Right ventricle myocardium superior (tissue), 1 donor: ENCODE measurements at regions not wholly inside any gene's neighbourhood (a gene's known extent, or its start where the extent isn't known, plus 50 kb on each side); places are given as distances from the start of the nearest gene placed in this dataset.
"Not testable (repeated sequence)": the region's sequence is repeated elsewhere in the genome, so short reads cannot be mapped to it uniquely, and the experiment has no call there.

Experiments used
- ATAC-seq: fragments of 200-7000 bp; cut with Tn5 transposase; one replicate; pipeline ENCODE4 v1.9.1; 2020; ENCODE audit warnings: mild to moderate bottlenecking; ENCODE audit not compliant: poor library complexity
- DNase-seq: peaks from one replicate; pipeline ENCODE4 v3.0.0-alpha.2; 2020
- intact Hi-C: fragments of 100-400 bp; cut with DNase I; formaldehyde crosslinking; loops from one replicate; pipeline ENCODE4 v1.11.2; 2022
- donor health status: DM: no; HTN: yes; CAD: no; lungs with severe emphysema.

DNA sequence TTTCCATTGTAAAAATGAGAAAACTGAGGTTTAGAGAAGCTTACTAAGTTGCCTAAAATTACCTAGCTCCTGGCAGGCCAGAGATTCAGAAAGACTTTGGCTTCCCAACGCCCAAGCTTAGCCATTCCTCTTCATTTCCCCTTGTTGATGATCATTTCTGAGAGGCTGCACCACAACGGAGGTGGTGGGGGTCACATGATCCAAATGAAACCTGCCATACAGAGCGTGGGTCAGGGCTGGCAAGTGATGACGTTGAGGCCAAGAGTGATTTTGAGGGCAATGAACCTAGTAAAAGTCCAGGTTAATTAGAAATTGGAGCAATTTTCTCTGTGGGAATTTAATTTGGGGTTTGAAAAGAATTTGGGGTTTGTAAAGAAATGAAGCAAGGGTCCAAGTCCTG, 109.9 kb downstream of the TMEM182 start:
- intact Hi-C loops: no loop called here
- no peak for DNase-seq
- no peak for ATAC-seq

DNA sequence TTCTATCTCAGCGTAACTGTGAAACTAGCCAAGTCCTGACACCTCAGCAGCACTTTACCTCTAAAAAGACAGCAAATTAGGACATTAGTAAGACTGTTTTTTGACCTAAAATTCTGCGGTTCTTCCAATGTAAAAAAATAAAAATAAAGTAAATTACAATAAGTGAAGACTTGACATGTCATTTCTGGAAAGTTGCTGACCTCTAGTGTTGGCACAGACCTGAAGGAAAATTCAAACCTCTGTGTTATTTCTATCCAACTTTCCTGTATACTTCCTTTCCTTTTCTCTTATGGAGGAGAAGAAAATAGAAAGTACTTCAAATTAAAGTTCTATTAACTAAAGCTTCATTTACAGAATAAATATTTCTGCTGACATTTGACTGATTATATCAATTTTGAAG, 110.6 kb downstream of the TMEM182 start:
- DNase-seq: no peak
- no peak for ATAC-seq
- intact Hi-C loops: no loop called here

DNA sequence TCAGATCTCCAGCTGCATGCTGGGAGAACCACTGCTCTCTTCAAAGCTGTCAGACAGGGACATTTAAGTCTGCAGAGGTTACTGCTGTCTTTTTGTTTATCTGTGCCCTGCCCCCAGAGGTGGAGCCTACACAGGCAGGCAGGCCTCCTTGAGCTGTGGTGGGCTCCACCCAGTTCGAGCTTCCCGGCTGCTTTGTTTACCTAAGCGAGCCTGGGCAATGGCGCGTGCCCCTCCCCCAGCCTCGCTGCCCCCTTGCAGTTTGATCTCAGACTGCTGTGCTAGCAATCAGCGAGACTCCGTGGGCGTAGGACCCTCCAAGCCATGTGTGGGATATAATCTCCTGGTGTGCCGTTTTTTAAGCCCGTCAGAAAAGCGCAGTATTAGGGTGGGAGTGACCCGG, 117.7 kb downstream of the TMEM182 start:
- intact Hi-C loops, ATAC-seq, DNase-seq: not testable (repeated sequence)

DNA sequence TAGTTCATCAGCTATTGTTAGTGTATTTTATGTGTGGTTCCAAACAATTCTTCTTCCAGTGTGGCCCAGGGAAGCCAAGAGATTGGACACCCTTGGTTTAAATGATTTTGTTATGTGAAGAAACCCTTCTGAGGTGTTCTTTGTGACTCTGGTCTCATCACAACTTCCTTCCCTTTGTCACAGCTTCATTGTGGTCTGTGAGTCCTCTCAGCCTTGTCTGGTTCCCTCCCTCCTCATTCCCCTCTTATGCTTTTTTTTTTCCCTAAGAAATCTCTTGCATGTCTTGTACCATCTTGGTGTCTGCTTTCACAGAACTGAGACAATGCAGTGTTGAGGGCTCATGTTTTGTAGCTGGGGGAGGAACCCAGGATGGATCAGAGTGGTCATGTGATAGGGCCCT, 118.9 kb downstream of the TMEM182 start:
- no peak for DNase-seq
- no peak for ATAC-seq
- intact Hi-C loops: no loop called here

DNA sequence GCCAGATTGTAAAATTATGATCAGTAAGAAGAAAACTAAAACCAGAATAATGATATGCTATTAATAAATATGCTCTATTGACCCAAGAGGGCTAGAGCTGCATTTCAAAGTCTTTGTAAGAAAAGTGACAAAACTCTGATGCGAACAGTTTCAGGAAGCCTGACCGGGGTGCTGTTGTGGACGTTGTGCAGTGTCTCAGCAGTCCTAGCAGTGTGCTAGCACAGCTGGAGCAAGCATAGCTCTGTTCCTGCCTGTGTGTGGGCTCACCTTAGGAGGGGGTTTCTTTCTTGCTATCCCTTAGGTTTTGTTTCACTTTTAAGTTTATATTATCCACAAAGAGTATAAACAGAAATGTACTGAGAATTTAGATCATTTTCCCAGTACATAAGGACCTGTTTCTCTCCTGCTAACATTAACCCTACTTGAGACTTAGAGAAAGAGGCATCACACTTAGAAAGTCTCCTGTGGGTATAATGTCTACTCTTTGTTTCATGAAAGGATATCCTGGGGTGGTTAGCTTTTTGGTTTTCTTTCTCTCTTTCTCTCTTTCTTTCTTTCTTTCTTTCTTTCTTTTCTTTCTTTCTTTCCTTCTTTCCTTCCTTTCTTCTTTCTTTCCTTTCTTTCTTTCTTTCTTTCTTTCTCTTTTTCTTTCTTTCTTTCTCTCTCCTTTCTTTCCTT, 124.5 kb downstream of the TMEM182 start:
- DNase-seq (no peak), ATAC-seq (no peak)
- intact Hi-C loops: no loop called here

DNA sequence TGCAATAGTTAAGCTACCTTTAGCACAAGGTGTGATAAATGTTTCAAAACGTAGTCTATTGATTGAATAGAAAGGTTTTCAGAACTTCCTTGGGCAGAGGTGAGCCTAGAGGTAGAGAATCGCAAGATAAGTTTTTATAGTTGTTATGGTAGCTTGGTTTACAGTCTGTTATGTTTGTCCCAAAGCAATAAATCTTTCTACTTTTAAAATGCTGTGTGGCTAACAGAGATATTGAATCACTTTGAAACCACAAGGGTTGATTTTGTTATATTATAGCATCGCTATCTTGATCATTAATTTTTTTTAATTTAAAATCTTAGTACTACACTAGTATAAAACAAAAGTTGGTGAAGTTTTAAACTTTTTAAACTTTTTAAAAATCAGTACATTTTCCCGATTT, 126.7 kb downstream of the TMEM182 start:
- intact Hi-C loops: no loop called here
- ATAC-seq: no peak
- DNase-seq: no peak

DNA sequence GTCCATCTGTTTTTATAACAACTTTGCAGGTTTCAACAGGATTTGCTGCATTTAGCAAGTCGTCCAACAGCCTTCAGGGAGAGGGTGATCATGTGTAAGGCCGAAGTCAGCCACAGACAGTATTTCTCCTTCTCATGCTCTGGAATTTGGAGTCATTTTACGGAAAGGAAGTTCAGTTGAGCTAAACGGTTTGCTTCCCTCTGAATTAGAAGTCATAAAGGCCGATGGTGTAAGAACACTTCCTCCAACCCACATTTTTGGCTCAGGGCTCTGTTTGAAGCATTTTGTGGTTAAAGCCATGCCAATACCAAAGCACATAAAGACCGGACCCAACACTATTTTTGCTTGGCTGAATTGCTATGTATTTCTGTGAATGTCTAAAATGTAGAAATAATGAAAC, 129.5 kb downstream of the TMEM182 start:
- ATAC-seq: no peak
- no peak for DNase-seq
- intact Hi-C loops: no loop called here

DNA sequence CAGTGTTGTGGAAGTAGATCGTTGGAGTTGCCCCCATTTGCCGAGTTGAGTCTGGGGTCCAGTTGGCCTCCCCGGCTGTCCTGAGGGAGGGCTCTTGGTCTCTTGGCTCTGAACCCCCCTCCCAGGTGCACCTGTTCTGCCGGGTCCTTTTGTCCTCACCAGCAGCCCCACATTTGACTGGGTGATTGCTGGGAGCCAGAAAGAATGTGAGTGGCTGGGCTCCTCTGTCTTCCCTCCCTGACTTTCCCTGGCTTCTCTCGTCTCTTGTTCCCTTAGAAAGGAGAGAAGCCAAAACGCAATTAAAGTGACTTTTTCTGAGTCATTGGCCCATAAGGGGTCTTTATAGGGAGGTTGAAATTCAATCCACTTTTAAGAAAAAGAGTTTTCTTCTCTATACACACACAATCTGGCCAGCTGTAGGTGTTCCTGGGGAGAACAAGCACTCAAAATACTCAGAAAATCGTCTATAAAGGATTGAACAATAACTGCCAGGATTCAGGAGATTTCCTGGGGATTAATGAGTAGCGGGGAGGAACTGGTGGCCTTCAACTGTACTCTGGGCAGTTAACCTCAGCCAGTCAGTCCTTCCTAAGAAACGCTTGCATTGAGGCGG, 131.0 kb downstream of the TMEM182 start:
- no peak for ATAC-seq
- no peak for DNase-seq
- intact Hi-C loops: no loop called here

DNA sequence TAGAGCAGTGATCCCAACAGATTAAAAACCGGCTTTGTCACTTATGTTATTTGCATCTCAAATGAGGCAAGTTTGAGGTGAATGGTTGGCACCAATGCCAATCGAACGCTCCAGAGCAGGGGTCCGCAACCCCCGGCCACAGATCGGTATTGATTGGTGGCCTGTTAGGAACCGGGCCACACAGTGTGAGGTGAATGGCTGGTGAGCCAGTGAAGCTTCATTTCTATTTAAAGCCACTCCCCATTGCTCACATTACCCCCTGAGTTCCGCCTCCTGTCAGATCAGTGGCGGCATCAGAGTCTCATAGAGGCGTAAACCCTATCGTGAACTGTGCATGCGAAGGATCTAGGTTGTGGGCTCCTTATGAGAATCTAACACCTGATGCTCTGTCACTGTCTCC, 132.0 kb downstream of the TMEM182 start:
- DNase-seq (no peak), ATAC-seq (no peak)
- intact Hi-C loops: no loop called here

DNA sequence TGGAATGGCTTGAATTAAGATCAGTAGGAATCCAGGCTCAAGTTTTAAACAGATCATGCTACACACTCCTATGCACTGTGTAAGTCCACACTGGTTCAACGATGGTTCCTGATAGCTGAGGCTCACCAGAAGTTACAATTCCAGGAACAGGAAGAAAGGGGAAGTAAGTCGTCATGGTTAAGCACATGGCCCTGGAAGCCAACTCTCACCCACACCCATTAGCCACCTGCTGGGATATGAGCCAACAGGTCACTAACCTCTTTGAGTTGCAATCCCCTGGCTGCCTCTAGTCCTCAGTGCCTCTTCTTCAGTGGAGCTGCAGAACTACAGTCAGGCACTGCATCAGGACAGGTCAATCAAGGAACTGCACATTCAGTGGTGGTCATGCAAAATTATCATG, 133.5 kb downstream of the TMEM182 start:
- ATAC-seq (no peak), DNase-seq (no peak)
- intact Hi-C loops: no loop called here

DNA sequence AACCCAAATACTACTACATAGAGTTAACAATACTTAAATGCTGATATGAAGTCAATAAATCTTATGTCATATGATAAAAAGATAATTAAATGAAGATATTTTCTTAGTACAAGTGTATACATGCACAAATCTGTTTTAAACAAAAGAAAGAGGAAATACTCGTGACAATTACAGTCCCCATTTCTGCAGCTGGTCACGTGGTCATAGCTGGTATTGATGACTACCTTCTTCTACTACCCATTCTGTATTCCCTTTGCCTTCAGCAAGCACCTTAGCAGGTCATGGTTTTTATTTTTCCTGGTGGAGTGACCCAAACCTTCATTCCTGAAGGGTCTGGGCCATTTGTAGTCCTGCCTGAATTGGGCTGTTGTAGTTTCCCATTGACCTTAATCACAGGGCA, 147.4 kb downstream of the TMEM182 start:
- DNase-seq, intact Hi-C loops, ATAC-seq: not testable (repeated sequence)

DNA sequence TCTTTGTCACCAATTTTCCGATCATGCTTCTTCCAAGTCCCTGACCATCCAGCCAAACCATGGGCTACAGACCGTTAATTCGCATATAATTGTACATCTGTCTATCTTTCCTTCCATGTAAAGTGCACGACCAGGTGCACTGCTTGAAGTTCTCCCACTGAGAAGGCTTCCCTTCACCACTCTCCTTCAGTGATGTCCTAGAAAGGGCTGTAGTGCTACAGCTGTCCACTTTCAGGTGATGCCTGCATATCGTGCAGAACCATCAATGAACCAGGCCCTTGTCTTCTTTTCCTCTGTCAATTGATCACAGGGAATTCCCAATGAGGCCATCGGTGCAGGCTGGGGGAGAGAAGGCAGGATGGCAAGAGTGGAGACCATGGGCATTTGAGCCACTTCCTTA, 148.9 kb downstream of the TMEM182 start:
- ATAC-seq: no peak
- intact Hi-C loops: no loop called here
- DNase-seq: no peak

DNA sequence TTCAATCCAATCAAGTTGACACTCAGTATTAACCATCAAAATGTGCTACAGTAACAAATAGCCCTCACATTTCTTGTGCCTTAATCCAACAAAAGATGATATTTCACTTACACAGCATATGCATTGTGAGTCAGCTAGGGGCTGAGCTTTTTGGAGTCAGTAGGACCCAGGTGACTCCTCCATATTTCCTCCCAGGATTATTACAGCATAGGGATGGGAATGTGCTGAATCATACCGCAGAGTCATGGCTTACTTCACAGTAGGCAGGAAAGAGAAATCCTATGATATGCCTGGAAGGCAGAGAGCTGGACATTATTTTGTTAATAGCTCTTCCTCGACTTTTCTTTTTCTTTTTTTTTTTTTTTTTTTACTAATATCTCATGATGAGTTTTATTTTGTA, 153.3 kb downstream of the TMEM182 start:
- intact Hi-C loops: no loop called here
- ATAC-seq: no peak
- DNase-seq: no peak

DNA sequence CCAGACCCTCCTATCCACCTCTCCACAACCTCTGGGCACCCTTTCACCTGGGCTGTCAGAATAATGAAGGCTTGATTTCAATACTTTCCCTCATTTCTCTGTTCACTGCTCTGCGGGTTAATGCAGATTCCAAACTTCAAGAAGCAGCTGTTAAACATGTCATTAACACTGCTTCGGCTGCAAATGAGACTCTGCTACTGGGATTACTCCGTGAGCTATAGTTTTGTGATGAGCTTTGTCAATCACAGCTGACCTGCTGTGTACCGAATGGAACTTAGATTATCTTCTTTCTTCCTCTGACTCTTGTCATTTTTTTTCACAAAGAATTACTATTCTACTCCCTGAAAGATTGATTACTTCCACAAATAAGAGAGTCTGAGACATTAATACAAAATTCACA, 160.5 kb downstream of the TMEM182 start:
- ATAC-seq: no peak
- no peak for DNase-seq
- intact Hi-C loops: no loop called here

DNA sequence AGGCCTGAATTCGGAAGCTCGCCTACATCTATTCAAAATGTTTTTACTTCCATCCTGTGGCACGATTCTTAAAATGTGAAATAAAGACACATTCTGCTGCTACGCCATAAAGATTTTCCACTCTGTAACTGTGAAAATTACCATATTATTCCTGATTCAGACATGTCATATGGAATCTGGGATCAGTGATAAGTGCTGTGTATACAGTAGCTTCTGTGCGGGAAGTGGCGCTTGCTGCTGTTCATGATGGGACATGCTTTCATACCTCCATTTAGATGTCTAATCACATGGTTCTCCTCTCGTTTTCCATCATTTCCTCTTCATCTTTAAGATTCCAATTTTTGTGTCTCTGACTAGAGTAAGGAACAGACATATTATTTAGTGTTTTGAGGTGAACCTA, 163.2 kb downstream of the TMEM182 start:
- ATAC-seq: no peak
- DNase-seq: no peak
- intact Hi-C loops: no loop called here

DNA sequence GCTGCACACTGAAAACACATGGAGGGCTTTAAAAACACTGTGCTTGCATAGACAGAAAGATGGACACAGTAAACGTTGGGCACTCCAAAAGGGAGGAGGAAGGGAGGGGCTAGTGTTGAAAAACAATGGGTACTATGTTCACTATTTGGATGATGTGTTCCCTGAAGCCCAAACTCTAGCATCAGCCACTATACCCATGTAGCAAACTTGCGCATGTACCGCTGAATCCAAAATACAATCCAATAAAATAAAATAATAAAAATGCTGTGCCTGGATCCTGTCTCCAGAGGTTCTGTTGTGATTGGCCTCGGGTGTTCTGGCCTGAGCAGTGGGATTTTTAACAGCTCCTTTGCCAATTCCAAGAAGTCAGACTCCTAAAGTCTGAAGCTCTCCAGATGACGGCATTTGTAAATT, 166.0 kb downstream of the TMEM182 start:
- intact Hi-C loops: no loop called here
- ATAC-seq: no peak

DNA sequence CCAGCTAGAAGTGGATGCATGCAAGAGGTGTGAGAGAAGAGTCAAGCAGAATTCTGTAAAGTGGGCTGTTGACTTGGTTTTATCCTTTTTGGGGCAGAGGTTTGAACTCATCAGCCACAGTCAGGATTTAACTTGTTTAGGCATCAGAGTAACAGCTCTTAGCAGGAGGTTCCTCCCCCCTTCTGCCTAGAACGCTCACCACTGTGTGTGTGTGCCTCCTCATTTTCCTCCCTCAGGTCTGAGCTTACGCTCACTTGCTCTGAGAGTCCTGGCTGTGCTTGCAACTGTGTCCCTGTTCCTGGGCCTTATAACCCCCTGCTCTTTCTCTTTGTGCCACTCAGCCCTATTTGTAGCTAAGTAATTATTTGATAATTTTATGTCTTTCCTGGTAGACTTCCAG, 167.9 kb downstream of the TMEM182 start:
- intact Hi-C loops: no loop called here
- ATAC-seq (no peak), DNase-seq (no peak)

More for the DNA sequence above, 166.0 kb downstream of the TMEM182 start:
- DNase-seq: no peak

DNA sequence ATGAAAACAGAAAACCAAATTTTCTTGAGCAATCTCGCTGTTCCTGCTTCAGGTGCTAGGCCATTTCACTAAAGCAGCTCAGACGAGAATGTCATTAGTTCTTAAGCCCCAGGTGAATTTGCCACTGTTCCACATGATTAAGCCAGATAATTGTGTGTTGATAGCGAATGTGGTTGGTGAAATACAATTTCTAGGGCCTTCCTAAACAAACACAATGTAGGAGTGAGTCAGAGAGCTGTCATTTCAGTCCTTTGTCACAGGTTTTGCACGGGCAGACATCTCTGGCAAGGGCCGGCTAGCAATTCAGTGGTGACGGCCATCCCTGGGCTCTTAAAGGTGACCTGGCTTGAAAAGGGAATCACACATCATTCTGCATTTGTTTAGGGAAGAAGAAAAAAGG, 170.7 kb downstream of the TMEM182 start:
- ATAC-seq (no peak), DNase-seq (no peak)
- intact Hi-C loops: no loop called here

DNA sequence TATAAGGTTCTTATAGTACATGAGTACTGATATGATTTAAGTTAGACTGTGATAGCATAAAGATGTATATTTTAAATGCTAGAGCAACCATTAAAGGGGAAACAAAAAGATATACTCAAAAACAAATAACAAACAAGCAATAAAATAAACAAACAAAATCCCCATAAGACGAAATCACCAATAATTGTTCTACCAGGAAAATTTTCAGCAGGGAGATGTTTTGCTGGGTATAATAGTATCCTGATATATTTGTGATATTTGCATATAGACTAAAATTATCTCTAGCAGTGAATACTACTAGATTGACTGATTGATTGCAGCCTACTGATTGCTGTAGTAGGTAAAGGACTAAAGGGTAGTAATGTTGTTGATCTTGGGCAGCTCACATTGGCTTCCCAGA, 177.4 kb downstream of the TMEM182 start:
- intact Hi-C loops: no loop called here
- no peak for DNase-seq
- ATAC-seq: no peak

DNA sequence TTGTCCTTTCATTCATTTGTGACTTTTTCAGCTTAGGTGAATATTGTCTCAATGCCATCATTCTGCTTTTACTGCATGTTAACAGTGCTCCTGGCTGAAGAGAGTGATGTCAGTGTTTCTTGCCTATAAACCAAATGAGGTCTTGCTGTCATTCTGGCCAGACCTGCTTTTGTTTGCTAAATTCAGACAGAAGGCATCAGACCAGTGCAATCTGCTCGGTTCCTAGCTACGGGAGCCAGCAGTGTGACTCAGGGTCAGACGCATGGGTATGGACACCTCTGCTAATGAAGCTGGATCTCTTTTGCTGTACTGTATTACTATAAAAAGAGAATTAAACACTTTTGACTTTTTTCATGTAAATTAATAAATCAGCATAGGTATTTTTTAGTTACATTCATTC, 178.9 kb downstream of the TMEM182 start:
- no peak for DNase-seq
- intact Hi-C loops: no loop called here
- ATAC-seq: no peak

DNA sequence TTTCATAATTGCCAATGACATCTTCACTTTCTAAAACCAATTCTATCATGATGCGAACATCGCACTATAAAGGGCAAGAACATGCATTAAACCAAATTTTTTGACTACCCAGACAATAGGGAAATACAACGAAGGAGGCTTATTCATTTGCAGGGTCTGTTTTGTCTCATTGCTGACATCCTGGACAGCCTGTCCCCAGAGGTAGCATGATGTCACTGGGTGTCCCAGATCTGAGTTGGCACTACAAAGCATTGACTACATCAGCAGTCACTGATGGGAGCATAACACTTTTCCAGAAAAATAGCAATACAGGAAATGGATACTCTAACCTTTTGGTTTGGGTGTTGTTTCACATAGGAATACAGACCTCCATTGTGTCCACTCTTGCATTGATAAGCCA, 180.3 kb downstream of the TMEM182 start:
- DNase-seq (no peak), ATAC-seq (no peak)
- intact Hi-C loops: no loop called here
